ENCODE measurements at regions not wholly inside any gene's neighbourhood (a gene's known extent, or its start where the extent isn't known, plus 50 kb on each side); places are given as distances from the start of the nearest gene placed in this dataset.

DNA sequence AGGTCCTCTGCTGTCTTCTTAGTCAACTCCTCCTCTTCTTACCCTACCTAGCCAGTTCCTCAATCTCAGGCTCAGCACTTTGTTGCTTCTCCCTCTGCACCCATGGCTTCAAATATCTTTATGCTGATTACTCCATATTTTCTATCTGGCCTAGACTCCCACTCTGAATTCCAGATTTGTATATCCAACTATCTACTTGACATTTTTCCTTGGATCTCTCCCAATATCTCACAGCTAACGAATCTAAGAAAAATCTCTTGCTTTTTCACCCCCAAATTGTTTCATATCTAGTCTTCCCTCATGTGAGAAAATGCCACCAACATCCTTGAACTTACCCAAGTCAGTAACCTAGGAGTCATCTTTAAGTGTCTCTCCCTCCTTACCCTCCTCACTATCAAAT, 176.4 kb upstream of the ERCC4 start:
- no peak for DNase-seq

GRCh38 chr16:13756411-13757140, 163.4 kb upstream of the ERCC4 start:
- no peak for DNase-seq

GRCh38 chr16:13766334-13766733, 153.6 kb upstream of the ERCC4 start:
- no peak for DNase-seq

GRCh38 chr16:13767215-13767614, 152.7 kb upstream of the ERCC4 start:
- DNase-seq: no peak

GRCh38 chr16:13768471-13768870, 151.5 kb upstream of the ERCC4 start:
- no peak for DNase-seq

- no peak for DNase-seq
These were observed 149.5 kb upstream of the ERCC4 start for GRCh38 chr16:13770436-13770835.

GRCh38 chr16:13772782-13773181, 147.2 kb upstream of the ERCC4 start:
- no peak for DNase-seq

DNA sequence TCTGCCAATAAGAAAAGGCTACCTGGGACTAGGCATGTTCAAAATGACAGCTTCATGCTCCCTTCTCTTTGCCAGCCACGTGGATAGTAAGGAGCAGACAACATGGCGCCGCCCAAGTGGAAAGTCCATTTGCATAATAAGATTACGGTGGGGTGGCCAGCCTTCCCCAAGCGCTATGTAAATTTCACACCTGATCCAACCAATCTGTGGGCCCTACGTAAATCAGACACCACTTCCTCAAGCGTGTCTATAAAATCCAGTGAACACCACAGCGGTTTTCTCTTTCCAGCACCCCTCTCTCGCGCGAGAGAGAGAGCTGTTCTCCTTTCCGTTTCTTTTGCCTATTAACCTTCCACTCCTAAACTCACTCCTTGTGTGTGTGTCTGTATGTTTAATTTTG, 140.3 kb upstream of the ERCC4 start:
- no peak for DNase-seq

- no peak for DNase-seq
These were observed 139.4 kb upstream of the ERCC4 start for GRCh38 chr16:13780406-13781168.

- no peak for DNase-seq
These were observed 138.8 kb upstream of the ERCC4 start for GRCh38 chr16:13781169-13781564.

DNA sequence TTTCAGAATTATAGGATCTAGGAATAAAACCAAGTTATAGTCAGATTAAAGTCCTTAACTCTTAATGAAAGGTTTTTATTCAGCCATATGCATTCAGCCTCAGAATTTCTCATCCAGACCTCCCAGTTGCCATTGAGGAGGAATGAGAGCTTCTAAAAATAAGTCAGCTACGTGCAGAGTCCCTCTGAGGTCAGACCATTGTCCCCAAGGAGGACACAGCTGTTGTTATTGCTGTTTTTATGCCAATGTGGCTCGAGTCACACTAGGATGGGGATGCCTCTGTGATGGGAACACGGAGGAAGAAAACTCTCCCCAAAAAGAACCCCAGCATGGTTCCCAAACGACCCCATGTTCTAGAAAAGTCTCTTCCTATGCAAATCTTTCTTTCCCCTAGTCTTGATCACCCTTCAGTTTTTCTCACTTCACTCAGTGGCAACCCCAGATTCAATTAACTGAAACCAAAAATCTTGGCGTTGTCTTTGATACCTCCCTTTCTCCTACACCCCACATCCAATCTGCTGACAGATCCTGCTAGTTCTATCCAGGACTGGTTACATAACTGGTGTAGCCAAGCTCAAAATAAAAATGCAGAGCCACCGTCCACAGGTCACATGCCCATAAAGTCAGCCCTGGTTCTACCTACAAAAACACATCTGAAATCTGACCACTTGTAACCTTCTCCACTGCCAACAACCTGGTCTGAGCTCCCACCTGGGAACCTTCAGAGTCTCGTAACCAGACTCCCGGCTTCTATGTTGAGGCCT, 138.2 kb upstream of the ERCC4 start:
- DNase-seq: no peak

DNA sequence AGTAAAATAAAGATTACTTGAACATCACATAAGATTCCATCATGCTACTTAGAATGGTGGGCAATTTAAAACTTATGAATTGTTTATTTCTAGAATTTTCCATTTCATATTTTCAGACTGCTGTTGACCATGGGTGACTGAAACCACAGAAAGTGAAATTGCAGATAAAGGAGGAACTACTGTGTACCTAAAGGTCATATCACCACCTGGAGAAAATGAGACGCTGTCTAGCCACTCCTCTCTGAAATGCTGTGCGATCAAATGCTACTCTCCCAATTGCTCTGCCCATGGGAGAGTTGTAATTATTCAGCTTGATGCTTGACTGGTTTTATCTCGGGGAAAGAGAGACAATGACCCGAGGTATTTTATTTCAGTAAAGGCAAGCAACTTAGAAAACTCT, 128.9 kb upstream of the ERCC4 start:
- no peak for DNase-seq

- DNase-seq: no peak
These were observed 126.0 kb upstream of the ERCC4 start for GRCh38 chr16:13793841-13794409.

DNA sequence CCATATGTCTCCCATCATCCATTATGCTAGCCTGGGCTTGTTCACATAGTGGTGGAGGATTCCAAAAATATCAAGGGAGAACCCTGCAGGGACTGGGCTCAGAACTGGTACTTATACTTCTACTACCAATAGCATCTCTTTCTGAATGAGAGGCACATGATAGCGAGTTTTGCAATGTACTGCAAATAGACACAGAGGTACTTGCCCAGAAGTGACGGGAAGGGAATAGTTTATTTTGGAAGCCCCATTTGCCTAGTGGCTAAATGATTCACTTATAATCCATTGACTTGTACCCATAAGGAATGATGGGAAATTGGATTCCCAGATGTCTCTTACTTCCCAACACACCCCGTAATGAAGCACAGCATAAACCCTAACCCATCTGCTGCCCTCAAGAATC, 124.8 kb upstream of the ERCC4 start:
- DNase-seq: no peak

DNA sequence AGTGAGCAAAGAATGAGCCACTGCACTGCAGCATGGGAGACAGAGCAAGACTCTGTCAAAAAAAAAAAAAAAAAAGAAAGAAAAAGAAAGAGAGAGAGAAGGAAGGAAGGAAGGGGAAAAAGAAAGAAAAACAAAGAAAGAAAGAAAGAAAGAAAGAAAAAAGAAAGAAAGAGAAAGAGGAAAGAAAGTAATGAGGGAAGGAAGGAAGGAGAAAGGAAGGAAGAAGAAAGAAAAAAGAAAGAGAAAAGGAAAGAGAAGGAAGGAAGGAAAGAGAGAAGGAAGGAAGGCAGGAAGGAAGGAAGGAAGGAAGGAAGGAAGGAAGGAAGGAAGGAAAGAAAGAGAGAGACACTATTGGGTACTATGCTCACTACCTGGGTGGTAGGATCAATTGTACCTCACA, 122.2 kb upstream of the ERCC4 start:
- DNase-seq: no peak

DNA sequence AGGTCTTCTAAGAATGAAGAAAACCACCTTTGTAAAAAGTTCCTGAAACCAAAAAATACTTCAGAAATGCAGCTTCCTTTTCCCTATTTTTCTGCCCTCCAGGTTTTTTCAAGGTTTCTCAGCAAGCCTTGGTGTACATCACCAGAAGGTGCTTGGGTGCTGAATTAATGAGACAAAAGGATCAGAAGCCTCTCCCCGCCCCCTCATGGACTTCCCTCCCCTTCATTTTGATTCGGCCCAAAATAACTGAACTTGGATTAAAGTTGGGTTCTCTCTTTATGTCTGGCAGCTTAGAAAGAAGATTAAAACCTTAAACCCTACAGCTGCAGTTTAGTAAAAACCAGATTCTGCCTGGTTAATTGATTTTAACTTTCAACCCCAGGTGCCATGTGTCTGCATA, 121.7 kb upstream of the ERCC4 start:
- DNase-seq: no peak

DNA sequence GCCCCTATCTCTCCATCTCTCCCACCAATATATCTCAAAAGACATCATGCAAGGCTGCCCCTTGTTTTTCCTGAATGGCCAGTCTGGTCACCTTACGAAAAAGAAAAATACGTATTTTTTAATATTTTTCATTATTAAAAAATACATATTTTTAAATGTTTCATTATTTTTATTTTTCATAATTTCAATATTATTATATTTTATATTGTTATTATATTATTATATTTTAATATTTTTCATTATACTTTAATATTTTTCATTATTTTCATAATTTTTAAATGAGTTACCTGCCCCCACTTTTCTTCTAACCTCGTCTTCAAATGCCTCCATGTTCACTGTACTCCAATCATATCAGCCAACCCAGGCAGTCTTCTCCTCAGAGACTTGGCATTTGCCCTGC, 116.0 kb upstream of the ERCC4 start:
- DNase-seq: no peak

DNA sequence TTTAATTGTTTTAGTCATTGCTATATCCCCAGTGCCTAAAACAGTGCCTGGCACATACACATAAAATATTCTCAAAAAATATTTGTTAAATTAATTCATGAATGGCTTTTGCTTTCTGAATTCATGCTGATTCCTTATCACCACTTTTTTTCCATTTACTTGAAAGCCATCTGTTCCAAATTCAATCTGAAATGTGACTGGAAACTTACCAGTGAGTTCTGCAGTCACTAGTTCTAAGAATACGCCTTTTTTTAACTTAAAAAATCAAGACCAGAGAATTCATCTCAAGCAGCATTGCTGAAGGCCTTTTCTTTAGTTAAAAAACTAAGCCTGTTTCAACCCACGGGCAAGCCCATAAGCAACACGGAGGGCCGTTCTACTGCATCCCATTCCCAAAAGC, 114.0 kb upstream of the ERCC4 start:
- no peak for DNase-seq

DNA sequence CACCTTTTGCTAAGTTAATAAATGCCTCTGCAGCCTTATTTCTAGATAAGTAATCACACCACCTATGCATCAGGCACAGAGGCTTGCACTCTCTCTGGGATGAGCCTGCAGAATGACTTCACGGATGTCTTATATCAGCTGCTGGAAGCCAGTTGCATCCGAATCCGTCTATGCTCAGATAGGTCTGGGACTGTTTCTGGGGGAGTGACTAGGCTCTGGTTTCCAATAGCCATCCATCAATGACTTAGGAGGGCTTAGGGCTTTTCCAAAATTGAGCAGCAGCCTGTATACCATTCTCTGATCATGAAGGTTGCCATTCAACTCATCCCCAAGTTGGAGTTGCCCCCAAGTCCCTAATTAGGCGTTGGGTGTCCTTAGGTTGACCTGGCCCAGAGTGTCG, 113.3 kb upstream of the ERCC4 start:
- no peak for DNase-seq

DNA sequence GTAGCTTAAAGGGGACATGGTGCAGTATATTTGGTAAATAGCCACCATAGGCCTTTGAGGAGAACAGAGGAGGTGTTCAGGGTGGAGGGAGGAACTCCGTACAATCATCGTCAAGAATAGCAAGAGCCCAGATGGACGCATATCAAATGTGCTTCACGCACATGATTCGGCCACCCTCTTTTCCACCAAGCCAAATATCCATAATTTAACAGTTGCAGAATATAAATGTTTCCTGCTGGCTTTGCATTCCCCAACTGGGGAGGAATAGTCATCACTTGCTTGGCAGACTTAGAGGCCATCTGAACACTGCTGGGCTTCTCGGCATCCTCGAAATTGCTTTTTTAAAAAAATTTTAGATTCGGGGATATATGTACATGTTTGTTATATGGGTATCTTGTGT, 111.9 kb upstream of the ERCC4 start:
- DNase-seq: no peak

DNA sequence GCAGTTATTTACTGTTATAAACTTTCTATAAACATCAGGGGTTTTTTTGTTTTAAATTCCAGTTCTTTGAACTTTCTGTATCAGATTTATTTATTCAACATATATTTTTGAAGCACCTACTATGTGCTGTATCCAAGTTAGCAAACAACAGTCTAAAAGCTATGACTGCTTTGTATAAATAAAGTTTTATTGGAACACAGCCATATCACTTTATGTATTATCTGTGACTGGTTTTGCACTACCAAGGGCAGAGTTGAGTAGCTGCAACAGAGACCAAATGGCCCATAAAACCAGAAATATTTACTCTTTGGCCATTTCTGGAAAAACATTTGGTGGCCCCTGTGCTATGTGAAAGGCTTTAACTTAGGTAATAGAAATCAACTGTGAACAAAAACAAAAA, 110.2 kb upstream of the ERCC4 start:
- DNase-seq: no peak

DNA sequence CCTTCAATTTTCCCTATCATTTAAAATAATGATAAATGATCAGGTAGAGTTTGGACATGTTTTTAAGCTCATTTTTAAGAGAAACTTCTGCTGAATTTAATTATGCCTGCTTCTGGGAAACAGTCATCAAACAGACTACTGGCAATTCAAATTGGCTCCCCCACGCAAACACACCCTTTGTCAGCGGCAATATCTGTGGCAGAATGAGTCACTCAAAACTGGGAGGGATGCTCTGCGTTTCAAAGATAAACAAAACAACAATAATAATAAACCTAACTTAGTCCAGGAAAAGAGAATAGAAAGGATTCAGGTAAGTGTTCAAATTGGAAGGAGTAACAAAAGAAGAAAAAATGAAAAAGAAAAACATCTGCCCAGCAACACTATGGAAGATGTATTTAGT, 108.1 kb upstream of the ERCC4 start:
- DNase-seq: no peak

DNA sequence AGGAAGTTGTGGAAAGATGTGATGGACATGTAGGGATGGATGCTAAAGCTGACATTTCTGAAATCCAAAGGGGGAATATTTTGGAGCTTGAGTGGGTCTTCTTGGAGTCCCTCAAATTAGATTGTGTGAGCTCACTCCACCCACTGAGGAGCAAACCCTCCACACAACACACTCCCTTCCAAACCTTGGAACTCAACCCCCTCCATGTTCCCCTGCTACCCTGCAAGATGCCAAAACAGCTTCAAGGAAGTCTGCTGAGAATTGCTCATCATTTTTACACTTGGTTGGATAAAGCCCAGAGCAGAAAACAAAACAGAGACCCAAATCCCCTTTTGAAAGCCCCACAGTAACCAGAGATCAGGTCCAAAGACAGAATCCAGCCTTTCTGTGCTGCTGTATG, 103.3 kb upstream of the ERCC4 start:
- no peak for DNase-seq

DNA sequence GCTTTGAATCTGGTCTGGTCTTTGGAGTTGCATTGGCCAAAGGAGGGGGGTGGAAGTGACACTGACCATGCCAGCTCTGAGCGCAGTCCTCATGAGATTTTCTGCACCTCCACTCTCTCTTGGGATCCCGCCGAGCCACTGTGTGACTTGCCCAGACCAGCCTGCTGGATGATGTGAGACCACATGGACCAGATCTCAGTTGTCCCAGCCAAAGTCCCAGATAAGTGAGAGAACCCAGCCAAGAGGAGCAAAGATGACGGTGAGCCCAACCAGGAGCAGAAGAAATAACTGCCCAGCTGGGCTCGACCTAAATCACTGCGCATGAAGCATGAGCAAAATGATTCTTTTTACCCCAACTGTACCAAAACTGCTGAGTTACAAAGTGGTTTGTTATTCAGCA, 96.5 kb upstream of the ERCC4 start:
- no peak for DNase-seq

All from hematopoietic multipotent progenitor cell treated with erythropoietin and hydrocortisone succinate and interleukin-3 and kit ligand, for 4 days (in vitro differentiated cells).